Calu3 (cell line): ENCODE measurements at regions not wholly inside any gene's neighbourhood (a gene's known extent, or its start where the extent isn't known, plus 50 kb on each side); places are given as distances from the start of the nearest gene placed in this dataset.

Source experiments
- BruUV-seq: library from RNA; stranded (reverse); fragments of 400-500 nt; replicated peaks from 2 replicates; lab custom pipeline; 2021; lab: Mats Ljungman, UMichigan
- CTCF ChIA-PET: fragments of 300-600 bp; sonication (Branson Sonifier 250); formaldehyde crosslinking; loops from one replicate; lab custom pipeline; 2022; ENCODE audit warnings: antibody characterized with exemption; lab: Charles Lee
- DNase-seq: peaks from one replicate; pipeline ENCODE4 v3.0.0; 2022
- H3K27ac Mint-ChIP-seq: one replicate; pipeline ENCODE4 v1.8.0; 2022; ENCODE audit warnings: mixed read lengths; ENCODE audit not compliant: unreplicated experiment
- H3K27me3 Mint-ChIP-seq: one replicate; pipeline ENCODE4 v1.8.0; 2022; ENCODE audit warnings: mixed read lengths; ENCODE audit not compliant: unreplicated experiment
- H3K36me3 Mint-ChIP-seq: one replicate; pipeline ENCODE4 v1.8.0; 2022; ENCODE audit warnings: mild to moderate bottlenecking, moderate library complexity, mixed read lengths; ENCODE audit not compliant: insufficient read depth, unreplicated experiment
- H3K4me1 Mint-ChIP-seq: one replicate; pipeline ENCODE4 v1.8.0; 2022; ENCODE audit warnings: mild to moderate bottlenecking, low read depth, mixed read lengths; ENCODE audit not compliant: unreplicated experiment
- H3K4me3 Mint-ChIP-seq: one replicate; pipeline ENCODE4 v1.8.0; 2022; ENCODE audit warnings: mild to moderate bottlenecking, low read depth, moderate library complexity, mixed read lengths; ENCODE audit not compliant: unreplicated experiment
- H3K9me3 Mint-ChIP-seq: one replicate; pipeline ENCODE4 v1.8.0; 2022; ENCODE audit warnings: low read depth, mixed read lengths; ENCODE audit not compliant: unreplicated experiment
- CTCF ChIP-seq: fragments of 200-600 bp; IDR thresholded peaks from one replicate; pipeline ENCODE4 v1.8.0; 2022; ENCODE audit warnings: antibody characterized with exemption; ENCODE audit not compliant: unreplicated experiment
- intact Hi-C: fragments of 100-400 bp; cut with micrococcal nuclease; formaldehyde crosslinking; loops from one replicate; pipeline ENCODE4 v1.10.0; 2022; ENCODE audit not compliant: unreplicated experiment

GRCh38 chr4:135735512-135735911 is 1533.9 kb upstream of the PABPC4L start:
- CTCF ChIA-PET, result no interaction called here
- no peaks in the 10 kb centered on the region for H3K36me3 Mint-ChIP-seq
- peaks cover 12% of the 10 kb centered on the region for H3K4me1 Mint-ChIP-seq
- no peaks in the 10 kb centered on the region for H3K27me3 Mint-ChIP-seq
- no peak overlapping the region for H3K4me3 Mint-ChIP-seq
- BruUV-seq, result no TSS peak
- H3K27ac Mint-ChIP-seq, result no peak overlapping the region
- H3K9me3 Mint-ChIP-seq, result no peaks in the 10 kb centered on the region
- no peak for DNase-seq
- intact Hi-C loops, result no loop called here
- TF ChIP-seq CTCF, result no peak

DNA sequence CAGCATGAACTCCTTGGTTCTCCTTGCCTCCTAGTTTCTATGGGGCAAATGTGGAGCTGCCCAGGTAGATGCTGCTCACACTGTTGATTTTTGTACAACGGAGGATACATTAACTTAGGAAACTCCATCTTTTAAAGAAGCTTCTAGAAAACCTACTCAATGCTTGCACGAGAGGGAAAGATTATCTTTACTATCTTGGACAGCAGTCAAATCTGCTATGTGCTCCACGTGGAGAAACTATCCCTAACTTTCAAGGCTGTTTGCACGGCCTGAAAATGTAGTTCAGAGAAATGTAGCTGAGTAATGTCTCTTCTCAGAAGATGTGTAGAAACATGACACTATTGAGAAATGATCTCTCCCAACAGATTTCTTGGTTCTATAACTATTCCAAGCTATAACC is 1530.9 kb upstream of the PABPC4L start:
- Mint-ChIP-seq H3K36me3 (no peaks in the 10 kb centered on the region), H3K4me3 (no peak overlapping the region), H3K4me1 (no peaks in the 10 kb centered on the region), H3K27me3 (no peaks in the 10 kb centered on the region), H3K9me3 (no peaks in the 10 kb centered on the region), H3K27ac (no peak overlapping the region)
- intact Hi-C loops, result no loop called here
- no peak for TF ChIP-seq CTCF
- no TSS peak for BruUV-seq
- CTCF ChIA-PET, result no interaction called here
- DNase-seq, result no peak

- no peak overlapping the region for H3K4me3 Mint-ChIP-seq
- no peaks in the 10 kb centered on the region for H3K9me3 Mint-ChIP-seq
- CTCF ChIA-PET, result no interaction called here
- no peak for DNase-seq
- H3K4me1 Mint-ChIP-seq, result no peaks in the 10 kb centered on the region
- H3K36me3 Mint-ChIP-seq, result no peaks in the 10 kb centered on the region
- intact Hi-C loops, result no loop called here
- H3K27me3 Mint-ChIP-seq, result no peaks in the 10 kb centered on the region
- no peak for TF ChIP-seq CTCF
- no peak overlapping the region for H3K27ac Mint-ChIP-seq
- no TSS peak for BruUV-seq
Measured at GRCh38 chr4:135731682-135732081, 1530.1 kb upstream of the PABPC4L start.

GRCh38 chr4:135724421-135724820 is 1522.8 kb upstream of the PABPC4L start:
- TF ChIP-seq CTCF, result no peak
- DNase-seq, result no peak
- H3K27ac Mint-ChIP-seq, result no peak overlapping the region
- no peaks in the 10 kb centered on the region for H3K9me3 Mint-ChIP-seq
- H3K36me3 Mint-ChIP-seq, result no peaks in the 10 kb centered on the region
- no TSS peak for BruUV-seq
- CTCF ChIA-PET, result no interaction called here
- no peak overlapping the region for H3K4me3 Mint-ChIP-seq
- peaks cover 8% of the 10 kb centered on the region for H3K4me1 Mint-ChIP-seq
- intact Hi-C loops, result no loop called here
- H3K27me3 Mint-ChIP-seq, result no peaks in the 10 kb centered on the region
